ENCODE measurements at regions not wholly inside any gene's neighbourhood (a gene's known extent, or its start where the extent isn't known, plus 50 kb on each side); places are given as distances from the start of the nearest gene placed in this dataset.

DNA sequence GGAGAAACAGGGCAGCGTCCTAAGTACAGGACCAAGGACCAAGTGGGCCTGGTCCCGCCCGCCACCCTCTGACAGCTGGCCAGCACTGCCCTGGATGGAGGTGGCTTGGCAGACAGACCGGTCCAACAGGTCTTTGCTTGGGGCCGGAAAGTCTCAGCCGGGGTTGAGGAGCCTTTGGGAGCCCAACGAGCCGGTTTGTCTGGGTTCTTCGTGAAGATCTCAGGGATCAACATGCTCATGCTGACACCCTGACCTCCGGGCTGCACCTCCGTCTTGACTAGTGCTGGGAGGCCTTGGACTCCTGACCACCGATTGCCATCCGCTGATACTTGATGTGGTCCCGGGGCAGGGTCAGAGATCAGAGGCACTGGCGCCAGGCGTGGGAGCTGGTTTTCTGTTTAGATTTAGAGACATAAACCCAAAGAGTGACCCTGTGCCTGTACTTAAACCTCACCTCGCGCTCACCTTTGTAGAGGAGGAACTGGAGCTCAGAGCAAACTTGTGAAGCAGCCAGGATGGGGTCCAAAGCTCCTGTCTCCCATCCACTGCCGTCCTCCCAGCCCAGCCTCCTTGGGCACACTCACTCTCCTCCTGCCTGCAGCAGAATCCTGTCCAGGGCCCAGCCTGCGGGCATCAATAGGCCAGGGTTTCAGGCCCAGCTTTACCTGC, 92.1 kb upstream of the GSE1 start:
- intact Hi-C loops (cut with micrococcal nuclease), result no loop called here

DNA sequence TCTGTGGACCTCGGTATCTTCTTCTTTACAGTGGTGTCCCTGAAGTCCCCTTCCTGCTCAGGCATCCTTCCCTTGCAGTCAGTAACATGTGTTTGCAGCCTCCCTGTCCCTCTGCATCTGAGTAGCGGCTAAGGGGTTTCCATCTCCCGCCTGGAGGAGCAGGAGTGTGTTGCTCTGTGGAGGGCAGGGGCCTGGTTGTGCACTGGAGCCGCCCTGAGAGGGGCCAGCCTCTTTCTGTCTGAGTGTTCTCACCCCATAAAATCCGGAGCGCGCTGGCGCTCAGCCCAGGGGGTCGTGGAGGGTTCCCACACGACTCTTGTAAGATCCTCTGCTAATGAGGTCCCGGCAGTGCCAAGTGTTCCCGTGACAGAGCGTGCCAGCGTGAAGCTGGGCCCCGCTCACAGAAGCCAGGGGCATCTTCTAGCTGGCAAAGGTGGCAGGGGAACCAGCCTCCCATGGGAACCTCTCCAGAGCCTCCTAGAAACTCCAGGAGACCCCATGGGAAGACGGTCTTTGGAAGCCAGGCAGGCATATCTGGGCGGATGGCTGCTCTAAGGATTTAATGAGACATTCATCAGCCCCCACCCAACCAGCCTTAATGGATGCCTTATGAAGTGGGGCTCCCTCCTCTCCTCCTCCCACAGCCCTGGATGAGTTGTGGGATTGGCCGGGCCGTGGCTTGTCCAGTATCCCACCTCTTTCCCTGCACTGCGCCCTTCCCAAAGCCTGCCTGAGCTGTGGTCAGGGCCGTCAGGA, 91.4 kb upstream of the GSE1 start:
- intact Hi-C loops (cut with micrococcal nuclease), result no loop called here

GRCh38 chr16:85522308-85522841, 90.7 kb upstream of the GSE1 start:
- intact Hi-C loops (cut with micrococcal nuclease), result no loop called here

DNA sequence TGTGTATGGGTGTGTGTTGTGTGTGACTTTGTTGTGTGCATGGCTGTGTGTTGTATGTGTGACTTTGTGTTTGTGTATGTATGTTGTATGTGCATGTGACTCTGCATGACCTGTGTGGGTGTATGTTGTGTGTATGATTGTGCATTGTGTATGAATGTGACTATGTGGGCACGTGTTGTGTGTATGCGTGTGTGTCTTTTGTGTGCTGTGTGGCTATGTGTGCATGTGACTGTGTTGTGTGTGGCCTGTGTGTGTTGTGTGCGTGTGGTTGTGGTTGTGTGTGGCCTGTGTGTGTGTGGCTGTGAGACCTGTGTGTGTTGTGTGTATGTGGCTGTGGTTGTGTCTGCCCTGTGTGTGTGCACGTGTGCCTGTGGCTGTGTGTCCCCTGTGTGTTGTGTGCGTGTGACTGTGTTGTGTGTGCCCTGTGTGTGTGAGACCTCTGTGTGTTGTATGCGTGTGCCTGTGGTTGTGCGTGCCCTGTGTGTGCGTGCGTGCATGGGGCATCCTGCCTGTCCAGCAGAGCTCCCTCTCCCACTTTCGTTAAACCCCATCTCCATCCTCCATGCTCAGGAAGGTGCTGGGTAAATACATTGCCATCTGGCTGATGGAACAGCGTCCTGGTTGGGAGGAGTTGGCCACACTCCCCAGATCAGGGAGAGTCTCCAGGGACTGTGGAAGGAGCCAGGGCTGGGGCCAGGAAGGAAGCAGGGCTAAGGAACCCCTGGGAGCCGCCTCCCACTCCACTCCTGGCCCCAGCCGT, 90.1 kb upstream of the GSE1 start:
- intact Hi-C loops (cut with micrococcal nuclease), result no loop called here

GRCh38 chr16:85523602-85524364, 89.3 kb upstream of the GSE1 start:
- intact Hi-C loops (cut with micrococcal nuclease), result no loop called here

GRCh38 chr16:85524365-85524629, 88.8 kb upstream of the GSE1 start:
- intact Hi-C loops (cut with micrococcal nuclease), result no loop called here

- intact Hi-C loops (cut with micrococcal nuclease), result no loop called here
Observed at GRCh38 chr16:85524630-85525419, 88.3 kb upstream of the GSE1 start.

- intact Hi-C loops (cut with micrococcal nuclease), result no loop called here
Observed at GRCh38 chr16:85525420-85526184, 87.5 kb upstream of the GSE1 start.

- intact Hi-C loops (cut with micrococcal nuclease), result no loop called here
Observed at GRCh38 chr16:85526185-85526974, 86.7 kb upstream of the GSE1 start.

GRCh38 chr16:85527042-85527766, 85.9 kb upstream of the GSE1 start:
- intact Hi-C loops (cut with micrococcal nuclease), result no loop called here

- intact Hi-C loops (cut with micrococcal nuclease), result no loop called here
Observed at GRCh38 chr16:85527767-85528297, 85.3 kb upstream of the GSE1 start.

- intact Hi-C loops (cut with micrococcal nuclease), result no loop called here
Observed at GRCh38 chr16:85528528-85529387, 84.4 kb upstream of the GSE1 start.

DNA sequence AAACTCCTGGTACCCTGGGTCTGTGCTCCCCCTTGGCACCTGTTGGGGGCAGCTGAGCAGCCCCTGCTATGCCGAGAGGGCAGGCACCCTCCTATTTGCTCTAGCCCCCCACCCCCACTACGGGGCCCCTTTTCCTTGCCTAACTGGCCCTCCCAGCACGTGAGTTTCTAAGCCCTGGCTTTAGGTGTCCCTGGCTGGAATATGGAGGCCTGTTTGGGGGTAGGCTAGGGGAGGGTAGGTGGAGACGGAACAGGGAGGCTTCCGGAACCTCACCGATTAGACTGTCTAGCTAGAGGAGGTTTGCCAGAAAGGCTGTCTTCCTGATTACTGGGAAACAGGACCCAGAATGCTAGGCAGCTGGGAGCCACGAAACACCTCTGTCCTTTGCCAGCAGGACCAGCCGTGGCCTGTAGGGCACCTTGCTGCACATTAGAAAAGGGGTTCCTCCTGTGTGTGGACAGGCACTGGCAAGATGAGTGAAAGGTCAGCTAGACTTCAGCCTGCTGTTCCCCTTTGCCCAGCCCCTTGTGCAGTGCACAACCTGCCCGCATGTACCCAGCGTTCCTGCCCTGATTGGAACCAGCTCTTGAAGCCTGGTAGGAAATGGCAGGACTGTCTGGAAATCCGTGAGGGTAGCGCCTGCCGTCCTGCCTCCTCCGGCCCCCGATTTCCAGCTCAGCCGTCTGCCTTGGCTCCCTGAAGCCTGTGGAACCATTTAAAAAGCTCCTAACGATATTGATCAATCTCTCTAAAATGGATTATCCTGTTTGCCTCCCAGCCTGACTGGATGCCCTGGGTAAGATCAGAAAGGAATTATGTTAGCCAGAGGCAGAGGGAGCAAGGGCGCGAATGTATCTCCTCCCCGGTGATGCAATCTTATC, 83.4 kb upstream of the GSE1 start:
- intact Hi-C loops (cut with micrococcal nuclease), result no loop called here

- intact Hi-C loops (cut with micrococcal nuclease), result no loop called here
Observed at GRCh38 chr16:85530370-85530739, 82.8 kb upstream of the GSE1 start.

GRCh38 chr16:85531516-85531915, 81.6 kb upstream of the GSE1 start:
- intact Hi-C loops (cut with micrococcal nuclease), result no loop called here

DNA sequence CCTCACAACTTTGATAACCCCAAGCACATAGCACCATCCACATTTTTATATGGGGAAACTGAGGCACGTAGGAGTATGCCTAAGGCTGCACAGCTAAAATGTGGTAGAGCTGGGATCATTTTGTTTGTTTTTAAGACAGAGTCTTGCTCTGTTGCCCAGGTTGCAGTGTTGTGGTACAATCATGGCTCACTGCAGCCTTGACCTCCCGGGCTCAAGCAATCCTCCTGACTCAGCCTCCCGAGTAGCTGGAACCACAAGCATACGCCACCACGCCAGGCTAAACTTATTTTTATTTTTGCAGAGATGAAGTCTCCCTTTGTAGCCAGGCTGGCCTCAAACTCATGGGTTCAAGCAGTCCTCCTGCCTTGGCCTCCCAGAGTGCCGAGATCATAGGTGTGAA, 81.0 kb upstream of the GSE1 start:
- intact Hi-C loops (cut with micrococcal nuclease), result no loop called here

Measured in T-helper 2 cell treated with Interferon-gamma antibody and Interleukin-4, amounts not matched to agents 100 ng/mL and 5 ng/mL, for 36 hours (primary cell).